Liver (tissue), 6 donors: ENCODE measurements at regions not wholly inside any gene's neighbourhood (a gene's known extent, or its start where the extent isn't known, plus 50 kb on each side); places are given as distances from the start of the nearest gene placed in this dataset.
"Not testable (repeated sequence)": the region's sequence is repeated elsewhere in the genome, so short reads cannot be mapped to it uniquely, and the experiment has no call there.

Source experiments
- DNase-seq: peaks from one replicate; pipeline ENCODE4 v3.0.0-alpha.2; 2017; ENCODE audit warnings: low spot score
- H3K27ac ChIP-seq, 2 donors: one replicate each; pipeline ENCODE4 v1.7.0; 2013; ENCODE audit warnings: inconsistent platforms in 2 of 2, low read length in 2 of 2, control low read depth in 1 of 2, low read depth in 1 of 2, mild to moderate bottlenecking in 1 of 2
- H3K27me3 ChIP-seq, 4 donors: one replicate each; pipeline versions ENCODE4 v1.6.1 to v1.7.0; 2013; ENCODE audit warnings: low read length in 3 of 4, inconsistent platforms in 1 of 4, mild to moderate bottlenecking in 1 of 4, moderate library complexity in 1 of 4; ENCODE audit not compliant: control insufficient read depth in 4 of 4, insufficient read depth in 4 of 4
- H3K36me3 ChIP-seq, 4 donors: one replicate each; pipeline versions ENCODE4 v1.6.1 to v1.7.0; 2013; ENCODE audit warnings: low read length in 3 of 4, mild to moderate bottlenecking in 3 of 4, low read depth in 1 of 4, moderate library complexity in 1 of 4; ENCODE audit not compliant: control insufficient read depth in 4 of 4, insufficient read depth in 3 of 4
- H3K4me1 ChIP-seq, 4 donors: one replicate each; pipeline versions ENCODE4 v1.6.1 to v1.7.0; 2013; ENCODE audit warnings: low read length in 3 of 4, mild to moderate bottlenecking in 3 of 4, moderate library complexity in 1 of 4; ENCODE audit not compliant: control insufficient read depth in 4 of 4, insufficient read depth in 4 of 4
- H3K4me3 ChIP-seq, 3 donors: one replicate each; pipeline versions ENCODE4 v1.6.1 to v1.7.0; 2013; ENCODE audit warnings: low read length in 3 of 3, control low read depth in 1 of 3, low read depth in 1 of 3, mild to moderate bottlenecking in 1 of 3
- H3K9ac ChIP-seq, 2 donors: one replicate each; pipeline ENCODE4 v1.7.0; 2013; ENCODE audit warnings: low read length in 2 of 2, mild to moderate bottlenecking in 2 of 2, moderate library complexity in 2 of 2, control low read depth in 1 of 2, low read depth in 1 of 2
- H3K9me3 ChIP-seq, 4 donors: one replicate each; pipeline versions ENCODE4 v1.6.1 to v1.7.0; 2013; ENCODE audit warnings: low read length in 3 of 4; ENCODE audit not compliant: control insufficient read depth in 4 of 4
- WGBS: extraction: QIAGEN DNeasy Blood & Tissue Kit; methylation state at CpG from one replicate; pipeline ENCODE4 v1.1.7; 2013; 5-methylcytosine and 5-hydroxymethylcytosine counted together
- donor health status: healthy.
- donor health status: healthy.
- donor health status: healthy.

DNA sequence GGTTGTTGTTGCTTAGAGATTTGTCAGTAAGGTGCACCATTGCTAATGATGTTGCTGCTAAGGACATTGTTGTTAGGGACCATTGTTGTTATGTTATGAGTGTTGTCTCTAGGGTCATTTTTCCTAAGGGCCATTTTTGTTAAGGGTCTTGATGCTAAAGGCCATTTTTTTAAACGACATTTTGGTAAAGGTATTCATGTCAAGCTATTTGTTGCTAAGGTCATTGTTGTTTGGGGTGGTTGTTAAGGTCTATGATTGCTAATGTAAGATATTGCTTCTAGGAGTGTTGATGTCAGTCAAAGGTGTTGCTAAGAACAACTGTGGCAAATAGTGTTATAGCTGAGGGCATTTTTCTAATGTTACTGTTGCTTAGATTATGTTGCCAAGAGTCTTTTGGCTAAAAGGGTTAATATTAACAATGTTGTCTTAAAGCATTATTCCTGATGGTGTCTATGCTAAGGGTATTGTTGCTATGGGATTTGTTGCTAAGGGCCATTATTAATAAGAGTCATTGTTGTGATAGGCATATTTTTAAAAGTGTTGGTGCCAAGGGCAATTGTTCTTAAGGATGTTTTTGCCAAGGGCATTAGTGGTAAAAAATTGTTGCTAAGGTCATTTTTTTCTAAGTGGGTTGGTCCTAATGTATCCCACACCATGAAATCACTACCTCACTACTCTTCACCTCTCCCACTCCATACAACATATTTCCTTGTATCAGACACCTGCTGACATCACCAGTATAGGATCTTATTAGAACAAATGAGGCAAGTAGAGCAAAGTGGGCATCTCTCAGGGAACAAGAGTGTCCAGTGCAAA is 56.2 kb downstream of the SPATA31A6 start:
- not testable (repeated sequence) for H3K4me1 ChIP-seq, DNase-seq, H3K36me3 ChIP-seq, H3K9me3 ChIP-seq, H3K4me3 ChIP-seq, H3K27ac ChIP-seq, H3K9ac ChIP-seq, H3K27me3 ChIP-seq
- 49% methylated on average over 1 of the region's 1 CpG for WGBS

DNA sequence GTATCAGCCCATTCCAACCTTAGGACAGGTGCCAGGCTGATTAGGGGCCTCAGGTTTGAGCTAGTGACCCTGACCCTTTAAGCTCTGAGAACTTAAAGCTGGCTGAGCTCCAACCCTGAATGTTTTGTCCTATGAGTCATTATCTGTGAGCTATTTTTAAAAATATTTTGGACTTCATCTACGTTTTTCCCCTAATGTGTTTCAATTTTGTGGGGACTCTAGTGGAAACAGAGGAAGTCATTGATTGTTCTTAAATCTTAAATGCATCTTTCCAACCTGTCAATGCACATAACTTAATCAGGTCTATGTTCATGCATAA is 56.8 kb downstream of the SPATA31A6 start:
- not testable (repeated sequence) for DNase-seq, H3K27ac ChIP-seq, H3K36me3 ChIP-seq, H3K4me3 ChIP-seq, H3K9me3 ChIP-seq, H3K9ac ChIP-seq, H3K27me3 ChIP-seq, H3K4me1 ChIP-seq
- 27% methylated on average over 1 of the region's 1 CpG for WGBS

DNA sequence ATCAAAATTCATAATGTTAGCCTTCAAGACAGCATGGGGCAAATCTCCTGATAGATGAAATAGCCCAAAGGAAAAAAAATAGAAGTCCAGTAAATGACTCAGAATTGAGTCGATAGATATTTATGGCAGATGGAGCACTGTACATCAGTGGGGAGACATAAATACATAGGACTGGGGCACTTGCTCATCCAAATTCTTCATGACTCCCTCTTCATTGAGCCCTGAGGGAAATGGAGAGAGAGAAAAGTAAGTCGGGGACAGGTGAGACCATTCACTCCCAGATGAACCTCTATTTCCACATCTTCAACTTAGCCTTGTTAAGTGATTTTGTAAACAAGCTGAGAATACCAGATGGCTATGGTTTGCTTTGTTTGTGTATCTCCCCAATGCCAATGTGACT is 59.8 kb downstream of the SPATA31A6 start:
- not testable (repeated sequence) for H3K9me3 ChIP-seq, DNase-seq, H3K4me1 ChIP-seq, H3K9ac ChIP-seq, H3K36me3 ChIP-seq, H3K27me3 ChIP-seq, H3K4me3 ChIP-seq, H3K27ac ChIP-seq
- 81% methylated on average over 2 of the region's 2 CpGs for WGBS

DNA sequence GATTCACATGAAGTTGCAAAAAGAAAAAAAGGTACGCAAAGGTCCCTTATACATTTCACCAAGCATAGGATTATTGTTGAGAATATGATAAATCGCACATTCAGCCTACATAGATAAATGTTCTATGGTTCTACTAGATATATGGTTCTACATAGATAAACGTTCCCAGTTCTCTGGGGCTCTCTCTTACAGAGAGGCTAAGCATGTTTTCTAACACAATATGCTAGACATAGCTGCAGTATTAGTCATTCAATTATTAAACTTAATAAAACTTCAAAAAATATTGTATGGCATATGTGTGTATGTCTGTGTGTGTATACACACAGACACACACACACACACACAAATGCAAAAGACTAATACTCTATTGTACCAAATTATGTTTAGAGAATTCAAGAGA is 60.4 kb downstream of the SPATA31A6 start:
- 66% methylated on average over 3 of the region's 3 CpGs for WGBS
- not testable (repeated sequence) for H3K9me3 ChIP-seq, H3K9ac ChIP-seq, H3K36me3 ChIP-seq, H3K4me1 ChIP-seq, DNase-seq, H3K27me3 ChIP-seq, H3K4me3 ChIP-seq, H3K27ac ChIP-seq

DNA sequence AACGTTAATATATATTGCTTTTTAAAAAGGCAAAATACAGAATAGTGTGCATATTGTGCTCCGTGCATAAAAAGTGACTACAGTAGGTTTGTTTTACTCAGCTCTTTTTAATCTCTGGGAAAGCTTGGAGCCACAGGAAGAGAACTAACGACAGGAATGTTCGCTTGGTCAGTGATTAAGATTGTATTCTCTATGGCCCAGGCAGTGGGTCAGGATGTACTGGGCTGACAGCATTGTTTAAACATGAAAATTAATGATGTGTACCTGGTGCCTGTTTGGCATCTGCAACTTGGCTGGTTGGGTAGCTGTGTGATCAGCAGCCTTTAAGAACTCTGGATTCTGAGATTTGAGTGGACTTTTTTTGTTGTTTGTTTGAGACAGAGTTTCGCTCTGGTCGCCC is 85.3 kb downstream of the SPATA31A6 start:
- H3K4me3 ChIP-seq, H3K27ac ChIP-seq, H3K9ac ChIP-seq, H3K4me1 ChIP-seq, DNase-seq, H3K27me3 ChIP-seq, H3K36me3 ChIP-seq, H3K9me3 ChIP-seq: not testable (repeated sequence)
- WGBS, result 57% methylated on average over 6 of the region's 6 CpGs

DNA sequence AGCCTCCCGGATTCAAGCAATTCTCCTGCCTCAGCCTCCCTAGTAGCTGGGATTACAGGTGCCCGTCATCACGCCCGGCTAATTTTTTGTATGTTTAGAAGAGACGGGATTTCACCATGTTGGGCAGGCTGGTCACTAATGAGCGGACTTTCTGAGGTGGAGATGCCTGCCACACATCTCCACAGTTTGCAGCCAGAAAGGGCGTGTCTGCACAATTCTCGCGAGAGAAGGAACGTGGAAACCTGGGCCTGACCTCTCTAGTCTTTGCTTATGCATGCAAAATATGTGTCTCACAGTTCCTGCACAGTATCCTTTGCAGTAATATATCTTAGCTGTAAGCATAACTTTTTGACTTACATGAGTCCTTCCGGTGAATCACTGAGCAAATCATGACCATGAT is 85.7 kb downstream of the SPATA31A6 start:
- not testable (repeated sequence) for H3K27me3 ChIP-seq, H3K9me3 ChIP-seq, DNase-seq, H3K27ac ChIP-seq, H3K36me3 ChIP-seq, H3K9ac ChIP-seq, H3K4me3 ChIP-seq, H3K4me1 ChIP-seq
- WGBS, result 84% methylated on average over 11 of the region's 11 CpGs

DNA sequence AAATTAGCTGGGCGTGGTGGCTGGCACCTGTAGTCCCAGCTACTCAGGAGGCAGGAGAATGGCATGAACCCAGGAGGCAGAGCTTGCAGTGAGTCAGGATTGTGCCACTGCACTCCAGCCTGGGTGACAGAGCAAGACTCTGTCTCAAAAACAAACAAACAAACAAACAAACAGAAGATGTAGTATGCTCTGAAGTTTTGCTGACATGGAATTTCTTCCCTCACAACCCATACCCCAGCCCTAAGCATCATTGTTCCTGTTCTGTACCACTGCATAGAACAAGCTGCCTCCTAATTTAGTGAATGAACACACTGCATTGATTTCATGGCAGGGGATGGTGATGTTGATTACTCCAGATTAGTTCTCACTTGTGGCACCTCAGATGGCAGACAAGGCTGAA is 89.7 kb downstream of the SPATA31A6 start:
- H3K36me3 ChIP-seq, H3K4me1 ChIP-seq, H3K9me3 ChIP-seq, DNase-seq, H3K27me3 ChIP-seq, H3K27ac ChIP-seq, H3K9ac ChIP-seq, H3K4me3 ChIP-seq: not testable (repeated sequence)
- WGBS, result 82% methylated on average over 1 of the region's 1 CpG
